Right cardiac atrium (tissue), 5 donors: ENCODE measurements at regions not wholly inside any gene's neighbourhood (a gene's known extent, or its start where the extent isn't known, plus 50 kb on each side); places are given as distances from the start of the nearest gene placed in this dataset.
"Not testable (repeated sequence)": the region's sequence is repeated elsewhere in the genome, so short reads cannot be mapped to it uniquely, and the experiment has no call there.

Experiments used
- ATAC-seq, 2 donors: fragments of 200-7000 bp; cut with Tn5 transposase; one replicate each; pipeline versions ENCODE4 v1.8.0 to v1.9.1; 2020; ENCODE audit warnings: moderate library complexity in 2 of 2, mild to moderate bottlenecking in 1 of 2
- DNase-seq, 3 donors: peaks; one replicate each; pipeline ENCODE4 v3.0.0-alpha.2; 2020
- H3K27ac ChIP-seq: one replicate; pipeline ENCODE4 v1.5.1; 2013; ENCODE audit warnings: mild to moderate bottlenecking, low read length, control low read depth, moderate library complexity
- H3K27me3 ChIP-seq: one replicate; pipeline ENCODE4 v1.6.1; 2013; ENCODE audit not compliant: control insufficient read depth, insufficient read depth
- H3K4me1 ChIP-seq: one replicate; pipeline ENCODE4 v1.6.1; 2013; ENCODE audit warnings: low read length; ENCODE audit not compliant: control insufficient read depth, insufficient read depth
- H3K4me3 ChIP-seq: one replicate; pipeline ENCODE4 v1.5.1; 2013; ENCODE audit warnings: low read length, control low read depth
- H3K9me3 ChIP-seq: one replicate; pipeline ENCODE4 v1.6.1; 2013; ENCODE audit warnings: low read length; ENCODE audit not compliant: control insufficient read depth
- WGBS: extraction: QIAGEN DNeasy Blood & Tissue Kit; methylation state at CpG from one replicate; pipeline ENCODE4 v1.1.7; 2013; 5-methylcytosine and 5-hydroxymethylcytosine counted together
- intact Hi-C, 4 donors: fragments of 100-400 bp; cut with DNase I; formaldehyde crosslinking; loops; one replicate each; pipeline versions ENCODE4 v1.11.0 to v1.14.0; 2022 to 2023
- donor health status: healthy with polysubstance abuse.
- donor health status: DM: no; HTN: yes; CAD: no.
- donor health status: DM: no; HTN: no; CAD: no.
- donor health status: DM: no; HTN: yes; CAD: no; lungs with severe emphysema.
- donor health status: DM: yes; HTN: yes; CAD: no.

GRCh38 chr1:88552226-88552625 lies 131.8 kb upstream of the PKN2 start:
- DNase-seq (no peak), ATAC-seq (no peak)
- WGBS: 82% methylated on average over 2 of the region's 2 CpGs
- intact Hi-C loops: loop anchor here in 1 of 4 donors (5.0 kb wide), 1 partner anchor 370 kb away; no protein-coding TSS in a partner anchor
- Histone ChIP-seq H3K27ac (no peak overlapping the region), H3K4me3 (no peak overlapping the region), H3K4me1 (no peaks in the 10 kb centered on the region), H3K9me3 (no peaks in the 10 kb centered on the region), H3K27me3 (no peaks in the 10 kb centered on the region)

GRCh38 chr1:88557014-88557413 lies 127.1 kb upstream of the PKN2 start:
- WGBS: 79% methylated on average over 3 of the region's 3 CpGs
- H3K27ac ChIP-seq: no peak overlapping the region
- no peak overlapping the region for H3K4me3 ChIP-seq
- intact Hi-C loops: no loop called here
- ATAC-seq (no peak), DNase-seq (no peak)
- H3K27me3 ChIP-seq: no peaks in the 10 kb centered on the region
- no peaks in the 10 kb centered on the region for H3K4me1 ChIP-seq
- no peaks in the 10 kb centered on the region for H3K9me3 ChIP-seq

- H3K4me1 ChIP-seq: no peaks in the 10 kb centered on the region
- ATAC-seq (no peak), DNase-seq (no peak)
- H3K27me3 ChIP-seq: no peaks in the 10 kb centered on the region
- H3K4me3 ChIP-seq: no peak overlapping the region
- H3K27ac ChIP-seq: no peak overlapping the region
- WGBS: 83% methylated on average over 3 of the region's 3 CpGs
- intact Hi-C loops: no loop called here
- no peaks in the 10 kb centered on the region for H3K9me3 ChIP-seq
These were observed 123.5 kb upstream of the PKN2 start for GRCh38 chr1:88560621-88561020.

- Histone ChIP-seq H3K4me1 (no peaks in the 10 kb centered on the region), H3K27ac (no peak overlapping the region), H3K9me3 (no peaks in the 10 kb centered on the region), H3K4me3 (no peak overlapping the region), H3K27me3 (no peaks in the 10 kb centered on the region)
- intact Hi-C loops: no loop called here
- DNase-seq (no peak), ATAC-seq (no peak)
- WGBS: 66% methylated on average over 3 of the region's 3 CpGs
These were observed 121.1 kb upstream of the PKN2 start for GRCh38 chr1:88562991-88563390.

GRCh38 chr1:88566615-88567387 lies 117.3 kb upstream of the PKN2 start:
- H3K4me3 ChIP-seq: no peak overlapping the region
- 79% methylated on average over 9 of the region's 9 CpGs for WGBS
- no peaks in the 10 kb centered on the region for H3K27me3 ChIP-seq
- no peak for DNase-seq
- no peaks in the 10 kb centered on the region for H3K9me3 ChIP-seq
- no peak overlapping the region for H3K27ac ChIP-seq
- no peak for ATAC-seq
- H3K4me1 ChIP-seq: no peaks in the 10 kb centered on the region
- intact Hi-C loops: no loop called here

- no peak for DNase-seq
- ATAC-seq: no peak
- WGBS: 59% methylated on average over 1 of the region's 1 CpG
- no peaks in the 10 kb centered on the region for H3K4me1 ChIP-seq
- H3K4me3 ChIP-seq: no peak overlapping the region
- intact Hi-C loops: no loop called here
- H3K27ac ChIP-seq: no peak overlapping the region
- H3K9me3 ChIP-seq: no peaks in the 10 kb centered on the region
- H3K27me3 ChIP-seq: no peaks in the 10 kb centered on the region
These were observed 112.6 kb upstream of the PKN2 start for GRCh38 chr1:88571506-88571905.

- Histone ChIP-seq H3K27me3 (no peaks in the 10 kb centered on the region), H3K9me3 (no peaks in the 10 kb centered on the region), H3K4me1 (no peaks in the 10 kb centered on the region), H3K4me3 (no peak overlapping the region), H3K27ac (no peak overlapping the region)
- no peak for ATAC-seq
- intact Hi-C loops: no loop called here
- DNase-seq: no peak
- 86% methylated on average over 3 of the region's 3 CpGs for WGBS
These were observed 104.5 kb upstream of the PKN2 start for GRCh38 chr1:88579598-88579997.

- Histone ChIP-seq H3K27ac (no peak overlapping the region), H3K9me3 (no peaks in the 10 kb centered on the region), H3K4me1 (no peaks in the 10 kb centered on the region), H3K27me3 (no peaks in the 10 kb centered on the region), H3K4me3 (no peak overlapping the region)
- intact Hi-C loops: no loop called here
- 67% methylated on average over 2 of the region's 2 CpGs for WGBS
- ATAC-seq: no peak
- DNase-seq: no peak
These were observed 102.4 kb upstream of the PKN2 start for GRCh38 chr1:88581703-88582102.

GRCh38 chr1:88593358-88593757 lies 90.7 kb upstream of the PKN2 start:
- intact Hi-C loops: no loop called here
- H3K27me3 ChIP-seq: no peaks in the 10 kb centered on the region
- no peaks in the 10 kb centered on the region for H3K4me1 ChIP-seq
- H3K4me3 ChIP-seq: no peak overlapping the region
- no peak for DNase-seq
- peaks cover 2% of the 10 kb centered on the region for H3K9me3 ChIP-seq
- no peak for ATAC-seq
- no peak overlapping the region for H3K27ac ChIP-seq

- Histone ChIP-seq H3K4me3 (no peak overlapping the region), H3K27ac (no peak overlapping the region), H3K4me1 (no peaks in the 10 kb centered on the region), H3K9me3 (peaks cover 2% of the 10 kb centered on the region), H3K27me3 (no peaks in the 10 kb centered on the region)
- DNase-seq (no peak), ATAC-seq (no peak)
- intact Hi-C loops: no loop called here
- whole genome bisulfite sequencing: 49% methylated on average over 4 of the region's 4 CpGs
These were observed 88.6 kb upstream of the PKN2 start for GRCh38 chr1:88595355-88596002.

GRCh38 chr1:88597973-88598372 lies 86.1 kb upstream of the PKN2 start:
- DNase-seq, intact Hi-C loops: not testable (repeated sequence)
- 58% methylated on average over 1 of the region's 1 CpG for WGBS

More at GRCh38 chr1:88597973-88598372, 86.1 kb upstream of the PKN2 start:
- H3K4me3 ChIP-seq, H3K9me3 ChIP-seq, ATAC-seq, H3K4me1 ChIP-seq, H3K27me3 ChIP-seq, H3K27ac ChIP-seq: not testable (repeated sequence)
